Right lobe of liver (tissue), 4 donors: ENCODE measurements at regions not wholly inside any gene's neighbourhood (a gene's known extent, or its start where the extent isn't known, plus 50 kb on each side); places are given as distances from the start of the nearest gene placed in this dataset.

Experiments
- CTCF ChIP-seq, 4 donors: fragments of 200-600 bp in 3 of 4; fragments of 450-650 bp in 1 of 4; IDR thresholded peaks; one replicate each; pipeline versions ENCODE4 v1.5.1 to v1.8.0; 2016 to 2022; ENCODE audit warnings: antibody characterized with exemption in 4 of 4, mild to moderate bottlenecking in 2 of 4
- POLR2A ChIP-seq: fragments of 450-650 bp; IDR thresholded peaks from one replicate; pipeline ENCODE4 v1.6.1; 2017; ENCODE audit warnings: antibody characterized with exemption, mild to moderate bottlenecking
- donor health status: DM: no; HTN: no; CAD: no.
- donor health status: DM: no; HTN: no; CAD: no.
- donor health status: DM: no; HTN: yes; CAD: no.

- TF ChIP-seq CTCF (IDR thresholded peaks at IDR 0.05) (no peak), POLR2A (no peak)
These were observed 394.1 kb downstream of the BCAT1 start for GRCh38 chr12:24554612-24555295.
